Type B pancreatic cell (in vitro differentiated cells): ENCODE measurements at regions not wholly inside any gene's neighbourhood (a gene's known extent, or its start where the extent isn't known, plus 50 kb on each side); places are given as distances from the start of the nearest gene placed in this dataset.

Experiments used
- DNase-seq: peaks from one replicate; pipeline ENCODE4 v3.0.0; 2021; ENCODE audit warnings: mixed read lengths; ENCODE audit not compliant: unreplicated experiment; ENCODE audit errors: extremely low spot score
- H3K27ac Mint-ChIP-seq: 2 replicates; pipeline ENCODE4 v1.8.0; 2021; ENCODE audit warnings: mild to moderate bottlenecking, mixed read lengths
- H3K27me3 Mint-ChIP-seq: 2 replicates; pipeline ENCODE4 v1.8.0; 2021; ENCODE audit warnings: mixed read lengths
- H3K36me3 Mint-ChIP-seq: 2 replicates; pipeline ENCODE4 v1.8.0; 2021; ENCODE audit warnings: mixed read lengths
- H3K4me1 Mint-ChIP-seq: one replicate; pipeline ENCODE4 v1.8.0; 2021; ENCODE audit warnings: mixed read lengths; ENCODE audit not compliant: unreplicated experiment
- H3K4me3 Mint-ChIP-seq: 2 replicates; pipeline ENCODE4 v1.8.0; 2021; ENCODE audit warnings: mild to moderate bottlenecking, mixed read lengths
- H3K9me3 Mint-ChIP-seq: 2 replicates; pipeline ENCODE4 v1.8.0; 2021; ENCODE audit warnings: mixed read lengths
- TF ChIP-seq, protein P1 (sequence below): fragments of 200-600 bp; sonication (generic); conservative IDR thresholded peaks from 2 replicates; pipeline ENCODE4 v1.5.0; 2021; ENCODE audit warnings: antibody characterized with exemption, mild to moderate bottlenecking

GRCh38 chr10:78277314-78278057, 243.8 kb downstream of the RPS24 start:
- TF ChIP-seq, protein P1, sequence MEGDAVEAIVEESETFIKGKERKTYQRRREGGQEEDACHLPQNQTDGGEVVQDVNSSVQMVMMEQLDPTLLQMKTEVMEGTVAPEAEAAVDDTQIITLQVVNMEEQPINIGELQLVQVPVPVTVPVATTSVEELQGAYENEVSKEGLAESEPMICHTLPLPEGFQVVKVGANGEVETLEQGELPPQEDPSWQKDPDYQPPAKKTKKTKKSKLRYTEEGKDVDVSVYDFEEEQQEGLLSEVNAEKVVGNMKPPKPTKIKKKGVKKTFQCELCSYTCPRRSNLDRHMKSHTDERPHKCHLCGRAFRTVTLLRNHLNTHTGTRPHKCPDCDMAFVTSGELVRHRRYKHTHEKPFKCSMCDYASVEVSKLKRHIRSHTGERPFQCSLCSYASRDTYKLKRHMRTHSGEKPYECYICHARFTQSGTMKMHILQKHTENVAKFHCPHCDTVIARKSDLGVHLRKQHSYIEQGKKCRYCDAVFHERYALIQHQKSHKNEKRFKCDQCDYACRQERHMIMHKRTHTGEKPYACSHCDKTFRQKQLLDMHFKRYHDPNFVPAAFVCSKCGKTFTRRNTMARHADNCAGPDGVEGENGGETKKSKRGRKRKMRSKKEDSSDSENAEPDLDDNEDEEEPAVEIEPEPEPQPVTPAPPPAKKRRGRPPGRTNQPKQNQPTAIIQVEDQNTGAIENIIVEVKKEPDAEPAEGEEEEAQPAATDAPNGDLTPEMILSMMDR = peak; percentile 35
- Mint-ChIP-seq H3K4me1 (peaks cover 39% of the 10 kb centered on the region), H3K27me3 (peaks cover 12% of the 10 kb centered on the region), H3K4me3 (no peak overlapping the region), H3K27ac (no peak overlapping the region), H3K36me3 (no peaks in the 10 kb centered on the region), H3K9me3 (no peaks in the 10 kb centered on the region)
- DNase-seq = no peak

- no peaks in the 10 kb centered on the region for H3K36me3 Mint-ChIP-seq
- H3K27me3 Mint-ChIP-seq = peaks cover 12% of the 10 kb centered on the region
- no peak overlapping the region for H3K27ac Mint-ChIP-seq
- no peak overlapping the region for H3K4me3 Mint-ChIP-seq
- H3K4me1 Mint-ChIP-seq = peaks cover 44% of the 10 kb centered on the region
- no peak for DNase-seq
- TF ChIP-seq, protein P1 = no peak
- no peaks in the 10 kb centered on the region for H3K9me3 Mint-ChIP-seq
Observed at GRCh38 chr10:78278058-78278404, 244.4 kb downstream of the RPS24 start.

DNA sequence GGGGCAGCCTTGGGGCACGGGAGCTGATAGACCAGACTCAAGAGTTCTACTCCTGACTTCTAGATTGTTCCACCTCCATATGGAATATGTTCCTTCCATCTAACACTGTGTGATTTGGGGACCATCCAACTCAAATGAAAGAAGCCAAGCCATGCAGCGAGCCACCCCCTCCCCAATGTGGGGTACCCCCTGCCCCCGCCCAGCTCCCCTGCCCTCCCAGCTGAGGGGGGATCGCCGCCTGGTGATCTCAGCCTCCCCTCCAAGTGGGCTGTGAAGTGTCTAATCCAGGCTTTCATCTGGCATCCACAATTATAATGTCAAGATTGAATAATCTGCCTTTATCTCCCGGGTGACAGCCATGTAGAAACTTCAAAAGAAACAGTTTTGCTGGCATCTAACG, 246.1 kb downstream of the RPS24 start:
- Mint-ChIP-seq H3K9me3 (no peaks in the 10 kb centered on the region), H3K36me3 (no peaks in the 10 kb centered on the region), H3K27me3 (peaks cover 12% of the 10 kb centered on the region), H3K27ac (no peak overlapping the region), H3K4me1 (peaks cover 51% of the 10 kb centered on the region), H3K4me3 (no peak overlapping the region)
- TF ChIP-seq, protein P1 = no peak
- DNase-seq = no peak

- TF ChIP-seq, protein P1 = no peak
- peaks cover 56% of the 10 kb centered on the region for H3K4me1 Mint-ChIP-seq
Observed at GRCh38 chr10:78280604-78281003, 246.9 kb downstream of the RPS24 start.

GRCh38 chr10:78281627-78282026, 248.0 kb downstream of the RPS24 start:
- TF ChIP-seq, protein P1 = no peak
- H3K27ac Mint-ChIP-seq = no peak overlapping the region
- H3K4me3 Mint-ChIP-seq = no peak overlapping the region
- DNase-seq = no peak
- H3K27me3 Mint-ChIP-seq = peaks cover 7% of the 10 kb centered on the region
- peaks cover 55% of the 10 kb centered on the region for H3K4me1 Mint-ChIP-seq
- no peaks in the 10 kb centered on the region for H3K9me3 Mint-ChIP-seq
- no peaks in the 10 kb centered on the region for H3K36me3 Mint-ChIP-seq

More at GRCh38 chr10:78280604-78281003, 246.9 kb downstream of the RPS24 start:
- Mint-ChIP-seq H3K27me3 (peaks cover 9% of the 10 kb centered on the region), H3K9me3 (no peaks in the 10 kb centered on the region), H3K27ac (no peak overlapping the region), H3K36me3 (no peaks in the 10 kb centered on the region), H3K4me3 (no peak overlapping the region)
- DNase-seq = no peak
